ENCODE measurements at regions not wholly inside any gene's neighbourhood (a gene's known extent, or its start where the extent isn't known, plus 50 kb on each side); places are given as distances from the start of the nearest gene placed in this dataset.
"Not testable (repeated sequence)": the region's sequence is repeated elsewhere in the genome, so short reads cannot be mapped to it uniquely, and the experiment has no call there.

DNA sequence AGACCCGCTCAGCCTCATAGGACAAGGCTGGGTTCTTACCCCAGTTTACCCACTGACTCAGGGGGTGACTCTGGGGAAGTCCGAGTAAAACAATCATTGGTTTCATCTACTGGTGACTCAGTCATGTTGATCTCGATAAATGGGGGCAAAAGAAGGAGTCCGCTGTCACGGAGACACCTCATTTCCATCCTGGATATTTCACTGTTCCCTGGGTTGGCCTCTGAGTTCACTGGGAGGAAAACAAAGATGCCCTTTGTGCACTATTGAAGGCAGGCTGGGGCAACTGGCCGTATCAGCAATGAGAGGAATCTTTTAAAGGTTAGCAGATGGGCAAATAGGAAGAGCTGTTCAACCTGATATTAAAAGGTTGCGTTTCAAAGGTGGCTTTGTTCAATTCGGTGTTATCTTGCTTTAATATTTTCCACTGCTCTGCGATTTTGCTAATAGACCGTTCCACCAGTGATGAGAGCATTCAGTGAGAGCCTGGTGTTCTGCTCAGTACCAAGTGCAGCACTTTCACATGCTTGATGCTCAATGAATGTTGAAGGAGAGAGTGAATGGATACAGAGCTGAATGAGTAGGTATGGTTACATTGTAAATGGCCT lies 110.2 kb upstream of the EGFLAM start:
- DNase-seq, result no peak

DNA sequence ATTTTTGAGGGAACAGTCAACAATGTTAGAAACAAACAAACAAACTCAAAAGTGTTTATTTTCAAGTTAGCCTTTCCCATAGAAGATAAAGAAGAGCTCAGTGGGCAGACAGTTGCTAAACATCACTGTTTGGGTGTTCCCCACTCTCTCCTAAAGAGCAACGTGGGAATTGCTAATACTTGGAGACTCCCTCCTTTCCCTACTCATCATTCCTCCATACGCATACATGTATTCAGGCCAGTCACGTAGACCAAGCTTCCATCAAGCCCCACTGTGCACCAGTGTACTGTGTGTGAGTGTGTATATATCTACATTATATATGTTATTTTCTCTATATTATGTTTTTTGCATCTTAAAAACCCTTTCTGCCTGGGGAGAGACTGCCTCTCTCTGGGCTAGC lies 115.0 kb upstream of the EGFLAM start:
- no peak for DNase-seq

DNA sequence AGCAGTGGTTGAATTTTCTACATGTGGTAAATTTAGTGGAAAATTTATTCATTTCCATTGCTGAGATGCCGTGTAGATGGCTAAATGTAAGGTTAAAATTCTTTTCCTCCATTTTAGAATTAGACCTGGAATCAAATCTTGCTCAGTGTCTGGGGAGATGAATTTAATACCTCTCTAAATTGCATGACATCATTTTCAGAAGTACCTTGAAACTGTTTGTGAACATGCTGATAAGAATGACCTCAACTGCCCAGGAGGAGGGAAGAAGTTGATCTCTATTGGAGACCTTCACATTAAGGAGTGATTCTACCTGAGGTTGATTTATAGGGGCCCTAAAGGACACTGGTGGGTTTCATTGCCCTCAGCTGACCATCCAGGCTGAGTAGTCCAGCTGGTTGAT lies 116.7 kb upstream of the EGFLAM start:
- DNase-seq, result no peak

DNA sequence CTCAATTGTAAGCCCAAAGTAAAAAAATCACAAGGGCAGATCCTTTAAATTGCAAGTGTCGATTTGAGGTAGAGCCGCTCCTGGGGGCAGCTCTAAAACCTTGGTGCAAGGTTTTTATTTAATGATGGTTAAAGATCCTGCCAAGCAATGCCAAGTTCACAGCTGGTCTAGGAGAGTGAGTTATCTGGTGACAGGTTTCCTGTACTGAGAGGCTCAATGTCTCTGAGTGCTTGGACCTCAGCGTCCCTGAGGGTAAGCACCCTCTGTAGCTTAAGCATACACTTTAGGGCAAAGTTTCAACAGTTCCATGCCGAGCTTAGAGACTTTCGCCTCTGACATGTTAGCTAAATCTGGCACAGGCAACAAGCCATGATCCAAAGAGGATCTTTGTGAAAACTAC lies 119.8 kb upstream of the EGFLAM start:
- DNase-seq, result no peak

DNA sequence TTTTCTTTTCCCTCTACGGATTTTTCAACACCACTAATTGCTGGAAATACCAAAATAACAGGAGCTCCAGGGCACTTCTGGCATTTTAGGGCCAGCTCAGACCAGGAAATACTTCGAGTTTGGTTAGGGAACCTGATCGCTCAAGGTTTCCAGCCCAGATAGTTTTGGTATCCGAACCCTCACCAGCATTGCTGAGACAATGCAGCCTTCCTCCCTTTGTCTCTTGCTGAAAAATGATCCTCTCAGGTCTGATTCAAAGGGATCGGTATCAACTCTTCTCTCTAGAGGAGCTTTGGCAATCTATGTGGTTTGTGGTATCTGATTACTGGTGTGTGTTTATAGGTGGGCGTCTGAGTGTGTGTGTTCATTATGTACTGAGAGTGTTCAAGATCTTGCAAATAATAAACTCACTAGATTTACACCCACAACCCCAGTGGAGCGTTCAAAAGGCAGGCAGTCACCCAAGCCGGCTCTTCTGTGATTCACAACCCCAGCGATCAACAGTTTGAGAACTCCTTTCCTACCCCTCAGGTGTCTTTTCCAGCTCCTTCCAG lies 122.8 kb upstream of the EGFLAM start:
- no peak for DNase-seq

DNA sequence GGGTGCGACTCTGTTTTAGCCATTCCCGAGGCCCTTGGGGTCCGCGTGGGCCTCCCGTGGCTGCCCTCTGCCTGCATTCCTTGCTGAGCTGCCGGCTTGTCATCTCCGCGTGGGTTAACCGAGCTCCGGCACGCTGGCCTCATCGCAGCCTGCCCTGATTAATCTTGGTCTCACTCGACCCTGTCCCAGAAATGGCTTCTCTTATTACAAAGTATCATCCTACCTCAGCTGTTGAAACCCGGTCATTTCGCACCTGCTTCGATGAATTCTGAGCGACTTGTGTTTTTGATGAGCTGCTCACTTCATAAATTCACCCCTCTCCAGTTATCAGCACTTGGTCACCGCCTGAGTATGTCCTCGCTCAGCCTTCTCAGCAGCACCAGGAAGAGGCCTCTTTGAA lies 123.5 kb upstream of the EGFLAM start:
- DNase-seq, result no peak

DNA sequence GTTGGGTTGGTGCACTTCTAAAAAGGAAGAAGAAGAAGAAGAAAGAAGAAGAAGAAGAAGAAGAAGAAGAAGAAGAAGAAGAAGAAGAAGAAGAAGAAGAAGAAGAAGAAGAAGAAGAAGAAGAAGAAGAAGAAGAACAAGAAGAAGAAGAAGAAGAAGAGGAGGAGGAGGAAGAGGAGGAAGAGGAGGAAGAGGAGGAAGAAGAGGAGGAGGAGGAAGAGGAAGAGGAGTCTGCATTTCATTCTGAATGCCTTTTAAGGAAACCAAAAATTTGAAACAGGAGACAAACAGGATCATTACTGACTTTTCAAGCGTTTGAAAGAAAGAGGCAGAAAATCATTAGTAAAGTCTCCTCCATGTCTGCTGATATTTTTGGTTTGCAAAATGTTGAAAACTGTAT lies 124.1 kb upstream of the EGFLAM start:
- DNase-seq, result not testable (repeated sequence)

DNA sequence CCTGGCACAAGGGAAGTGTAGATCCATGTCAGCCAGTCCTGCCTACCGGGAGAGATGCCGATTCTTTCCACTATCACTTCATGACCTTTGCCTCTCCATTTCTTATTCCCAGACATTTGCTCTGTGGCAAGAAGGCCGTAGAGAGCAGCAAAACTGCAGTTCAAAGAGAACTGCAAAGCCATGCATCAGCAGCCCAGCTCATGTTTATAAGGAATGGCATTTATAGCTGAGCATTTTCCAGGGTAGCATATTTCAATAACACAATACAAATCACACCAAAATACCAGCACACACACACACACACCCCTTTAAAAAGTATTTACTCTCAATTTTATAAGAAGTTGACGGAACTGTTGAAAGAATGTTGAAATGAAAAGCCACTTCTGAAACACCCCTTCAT lies 126.7 kb upstream of the EGFLAM start:
- no peak for DNase-seq

DNA sequence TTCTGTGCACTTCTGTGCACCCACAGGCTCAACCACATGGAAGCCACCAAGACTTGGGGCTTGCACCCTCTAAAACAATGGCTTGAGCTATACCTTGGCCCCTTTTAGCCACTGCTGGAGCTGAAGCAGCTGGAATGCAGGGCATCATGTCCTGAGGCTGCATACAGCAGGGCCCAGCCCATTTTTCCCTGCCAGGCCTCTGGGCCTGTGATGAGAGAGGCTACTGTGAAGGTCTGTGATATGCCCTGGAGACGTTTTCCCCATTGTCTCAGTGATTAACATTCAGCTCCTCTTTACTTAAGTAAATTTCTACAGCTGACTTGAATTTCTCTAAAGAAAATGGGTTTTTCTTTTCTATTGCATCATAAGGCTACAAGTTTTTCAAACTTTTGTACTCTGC lies 134.0 kb upstream of the EGFLAM start:
- no peak for DNase-seq

DNA sequence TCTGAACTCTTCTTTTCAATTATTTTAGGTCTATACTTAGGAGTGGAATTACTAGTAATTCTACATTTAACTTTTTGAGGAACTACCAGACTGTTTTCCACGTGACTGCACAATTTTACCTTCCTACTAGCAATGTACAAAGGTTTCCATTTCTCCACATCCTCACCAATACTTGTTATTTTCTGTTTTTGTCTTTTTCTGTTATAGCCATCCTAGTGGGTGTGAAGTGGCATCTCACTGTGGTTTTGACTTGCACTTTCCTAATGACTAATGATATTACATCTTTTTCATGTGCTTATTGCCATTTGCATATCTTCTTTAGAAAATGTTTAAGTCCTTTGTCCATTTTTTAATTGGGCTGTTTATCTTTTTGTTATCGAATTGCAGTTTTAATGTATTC lies 136.9 kb upstream of the EGFLAM start:
- no peak for DNase-seq

DNA sequence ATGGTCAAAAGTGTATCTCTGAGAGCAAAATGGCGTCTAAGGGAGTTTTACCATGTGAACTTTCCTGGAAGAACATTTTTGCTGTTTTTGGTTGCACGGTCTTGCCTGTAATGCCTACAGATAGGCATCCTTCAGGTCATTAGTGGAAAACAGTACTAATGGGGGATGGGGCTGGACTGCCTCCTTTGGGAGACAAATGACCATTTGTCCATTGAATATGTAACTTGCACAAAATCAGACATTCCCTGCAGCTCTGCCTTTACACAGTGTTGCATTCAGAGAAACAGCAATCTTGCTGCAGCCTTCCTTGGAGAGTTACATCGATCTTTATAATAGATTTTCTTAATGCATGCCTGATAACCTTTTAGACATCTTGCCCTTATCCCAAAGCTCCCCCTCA lies 138.5 kb upstream of the EGFLAM start:
- no peak for DNase-seq

DNA sequence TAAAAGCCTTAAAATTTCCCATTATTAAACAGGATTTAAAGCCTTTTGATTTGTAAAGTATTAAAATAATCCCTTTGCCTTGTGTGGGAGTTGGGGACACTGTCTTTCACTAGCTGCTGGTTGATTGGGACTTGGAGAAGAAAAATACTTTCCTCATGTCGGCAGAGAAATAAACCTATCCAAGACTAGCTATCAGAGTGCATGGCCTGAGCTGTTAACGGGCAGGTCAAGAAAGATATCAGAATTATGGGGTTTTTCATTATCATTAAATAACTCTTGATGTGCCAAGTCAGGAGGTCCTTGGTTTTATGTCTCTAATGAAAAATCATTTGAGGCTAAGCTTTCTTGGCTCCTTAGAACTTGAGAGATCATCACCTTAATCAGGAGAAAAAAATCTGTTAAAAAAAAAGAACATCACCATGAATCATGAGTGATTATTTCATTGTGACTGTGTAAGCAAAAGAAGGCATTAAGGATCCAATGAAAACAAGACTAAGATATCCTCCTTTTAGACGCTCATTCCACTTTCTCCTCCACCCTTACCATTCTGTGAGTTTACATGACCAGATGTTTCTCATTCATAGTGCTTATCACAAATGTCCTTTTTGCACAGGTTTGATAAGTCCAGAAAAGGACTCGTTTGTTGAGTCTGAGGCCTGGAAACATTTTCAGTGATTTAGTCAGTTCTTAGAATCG lies 140.4 kb upstream of the EGFLAM start:
- DNase-seq, result no peak

DNA sequence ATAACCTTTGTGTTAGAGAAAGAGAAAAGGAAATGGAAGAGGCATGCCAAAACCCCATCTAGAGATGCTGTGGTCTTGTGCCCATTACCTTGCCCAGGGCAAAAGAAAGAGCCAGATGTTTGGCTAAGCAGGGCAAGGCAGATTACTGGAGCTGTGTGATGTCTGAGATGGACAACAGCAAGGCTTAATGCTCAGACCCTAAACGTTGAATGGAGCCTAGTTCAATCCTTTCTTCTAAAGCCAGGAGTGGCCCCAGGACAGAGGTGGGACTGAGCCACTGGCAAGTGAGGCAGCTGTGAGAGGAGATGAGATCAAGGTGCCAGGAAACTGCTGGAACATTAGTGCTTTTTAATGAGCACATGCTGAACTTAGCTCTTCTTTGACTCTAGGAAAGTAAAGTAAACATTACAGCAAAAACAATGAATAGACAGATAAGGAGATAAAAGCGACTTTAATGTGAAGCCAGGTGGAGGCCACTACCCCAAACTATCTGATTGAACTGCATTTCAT lies 143.0 kb upstream of the EGFLAM start:
- no peak for DNase-seq

DNA sequence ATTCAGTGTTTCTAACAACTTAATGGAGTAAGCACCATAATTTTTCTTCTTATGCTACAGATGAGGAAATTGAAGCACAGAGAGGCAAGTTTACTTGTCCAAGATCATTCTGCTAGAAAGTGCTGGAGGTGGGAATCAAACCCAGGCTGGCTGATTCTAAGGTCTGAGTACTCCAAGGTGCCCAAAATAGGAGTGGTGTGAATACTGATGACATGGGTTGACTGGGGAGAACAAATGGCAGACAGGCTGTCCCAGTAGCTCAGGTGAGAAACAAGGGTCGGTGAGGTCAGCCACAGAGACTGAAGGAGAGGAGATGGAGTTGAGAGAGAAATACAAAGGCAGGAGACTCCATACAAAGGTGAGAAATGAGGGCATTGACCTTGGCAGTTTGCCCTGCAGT lies 144.5 kb upstream of the EGFLAM start:
- DNase-seq, result no peak

DNA sequence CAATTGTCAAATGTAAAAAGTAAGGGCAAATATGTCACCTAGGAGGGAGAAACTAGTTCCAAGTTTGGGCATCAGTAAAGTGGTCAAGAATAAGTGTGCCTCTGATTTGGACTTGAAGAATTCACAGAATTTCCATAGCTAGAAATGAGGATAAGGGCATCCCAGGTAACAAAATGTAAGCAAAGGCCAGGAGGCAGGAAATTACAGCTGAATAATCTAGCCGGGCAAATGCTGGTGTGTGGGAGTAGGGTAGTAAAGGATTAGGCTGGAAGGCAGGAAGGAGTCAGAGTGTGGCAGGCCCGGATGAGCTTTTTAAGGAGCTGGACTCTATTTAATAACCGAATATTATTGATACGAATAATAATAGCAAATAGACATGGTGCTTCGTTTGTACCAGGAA lies 144.9 kb upstream of the EGFLAM start:
- DNase-seq, result no peak

DNA sequence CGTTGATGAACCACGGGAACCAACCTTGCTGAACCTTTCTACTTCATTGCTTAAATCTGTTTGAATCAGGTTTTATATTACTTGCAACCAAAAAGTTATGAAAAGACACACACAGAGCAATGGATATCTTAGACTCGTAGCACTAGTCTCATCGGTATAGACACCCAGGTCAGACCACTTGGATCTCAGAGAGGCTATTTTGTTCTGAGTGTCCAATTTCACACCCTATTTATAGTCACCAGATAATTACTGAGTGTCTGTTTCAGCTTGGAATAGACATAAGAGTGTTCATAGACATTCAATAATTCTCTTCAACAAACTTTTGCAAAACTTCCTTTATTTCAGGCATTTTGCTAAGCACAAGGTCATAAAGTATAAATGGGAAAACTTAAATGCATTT lies 145.4 kb upstream of the EGFLAM start:
- DNase-seq, result no peak

DNA sequence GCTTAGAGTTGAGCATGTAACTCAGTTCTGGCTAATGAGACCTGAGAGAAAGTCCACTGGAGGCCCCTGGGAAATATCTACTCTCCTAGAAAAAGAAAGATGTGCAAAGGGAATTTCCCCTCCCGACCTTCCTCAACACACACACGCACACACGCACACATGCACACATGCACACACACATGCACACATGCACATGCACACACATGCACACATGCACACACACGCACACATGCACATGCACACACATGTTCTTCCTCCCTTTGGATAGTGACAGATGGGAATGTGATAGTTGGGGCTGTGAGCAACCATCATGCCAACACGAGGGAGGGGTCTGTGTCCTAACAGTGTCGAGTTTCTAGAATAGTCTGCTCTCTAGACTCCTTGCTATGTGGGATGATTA lies 148.2 kb upstream of the EGFLAM start:
- no peak for DNase-seq

DNA sequence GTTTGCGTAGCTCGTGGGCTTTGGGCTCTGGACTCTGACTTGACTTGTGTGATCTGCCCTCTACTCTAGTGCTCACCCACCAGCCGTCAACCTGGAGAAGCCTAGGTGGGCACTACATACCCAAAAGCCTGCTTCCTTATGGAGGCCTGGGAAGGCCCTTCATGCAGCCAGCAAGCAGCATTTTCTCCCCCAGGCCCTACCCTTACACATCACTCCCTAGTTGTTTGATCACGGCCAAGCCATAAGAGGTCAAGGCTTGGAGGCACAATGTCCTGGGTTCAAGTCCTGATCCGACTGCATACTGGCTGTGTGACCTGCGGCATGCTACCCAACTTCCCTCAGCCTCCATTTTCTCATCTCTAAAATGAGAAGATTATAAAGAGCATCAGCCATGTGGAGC lies 151.3 kb upstream of the EGFLAM start:
- no peak for DNase-seq

DNA sequence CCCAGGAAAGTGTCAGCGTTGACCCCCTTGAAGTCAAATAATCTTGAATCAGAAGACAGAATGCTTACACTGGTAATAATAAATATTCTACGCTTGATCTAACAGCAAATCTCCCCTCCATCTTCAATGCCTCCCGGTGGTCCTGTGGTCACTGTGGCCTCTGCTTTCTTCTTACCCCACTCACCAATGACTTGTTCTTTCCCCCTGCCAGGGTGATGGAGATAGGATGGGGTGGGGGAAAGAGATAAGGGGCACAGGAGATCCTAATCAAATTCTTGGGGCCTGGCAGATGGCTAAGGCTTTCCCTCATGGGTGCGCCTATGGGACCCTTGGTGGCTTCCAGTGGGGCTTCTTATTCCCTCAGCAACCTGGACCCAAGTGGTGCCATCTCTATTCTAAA lies 152.6 kb upstream of the EGFLAM start:
- DNase-seq, result no peak

DNA sequence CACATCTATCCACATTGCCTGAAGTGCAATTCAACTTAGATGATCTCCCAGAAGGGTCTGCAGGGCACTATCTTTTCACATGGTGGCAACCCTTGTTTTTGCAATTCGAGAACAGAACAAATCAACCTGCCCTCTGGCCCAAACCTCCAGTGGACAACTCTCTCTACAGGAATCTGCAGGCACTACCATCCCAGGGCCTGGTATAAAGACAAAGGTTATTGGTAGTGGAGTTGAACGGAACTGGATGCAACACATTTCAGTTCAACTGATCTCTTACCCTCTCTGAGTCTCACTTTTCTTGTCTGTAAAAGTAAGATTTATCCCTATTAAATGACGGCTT lies 153.2 kb upstream of the EGFLAM start:
- DNase-seq, result no peak

DNA sequence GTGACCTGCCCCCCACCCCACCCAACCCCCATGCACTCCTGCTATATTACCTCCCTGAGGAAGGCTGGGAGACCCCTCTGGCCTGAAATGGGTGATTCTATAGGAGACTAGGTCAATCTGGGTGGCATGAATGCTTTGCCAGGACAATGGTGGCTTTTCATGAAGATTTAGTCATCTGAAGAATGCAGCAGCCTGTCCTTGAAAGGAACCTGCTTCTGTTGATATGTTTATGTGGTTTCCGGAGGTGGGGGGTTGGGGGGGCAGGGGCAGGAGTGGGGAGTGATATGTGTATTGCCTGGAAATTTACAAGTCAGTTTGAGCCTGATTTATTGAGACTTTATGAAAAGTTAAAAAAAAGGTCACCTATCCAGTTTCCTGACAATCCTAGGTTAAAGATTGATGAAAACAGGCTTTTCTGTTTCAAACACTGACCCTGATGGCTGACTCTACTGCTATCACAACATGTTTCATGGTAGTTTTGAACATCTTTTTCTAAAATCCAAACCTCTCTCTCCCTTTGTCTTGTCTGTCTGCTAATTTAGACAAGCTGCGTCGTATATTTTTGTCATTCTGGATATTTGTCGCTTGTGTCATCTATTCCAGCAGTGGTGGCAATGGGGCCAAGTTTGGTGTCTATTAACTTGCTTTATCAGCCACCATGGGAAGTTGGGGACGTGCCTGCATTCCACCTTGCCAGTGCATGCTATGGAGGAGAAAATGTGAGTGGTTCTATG lies 153.7 kb upstream of the EGFLAM start:
- no peak for DNase-seq

DNA sequence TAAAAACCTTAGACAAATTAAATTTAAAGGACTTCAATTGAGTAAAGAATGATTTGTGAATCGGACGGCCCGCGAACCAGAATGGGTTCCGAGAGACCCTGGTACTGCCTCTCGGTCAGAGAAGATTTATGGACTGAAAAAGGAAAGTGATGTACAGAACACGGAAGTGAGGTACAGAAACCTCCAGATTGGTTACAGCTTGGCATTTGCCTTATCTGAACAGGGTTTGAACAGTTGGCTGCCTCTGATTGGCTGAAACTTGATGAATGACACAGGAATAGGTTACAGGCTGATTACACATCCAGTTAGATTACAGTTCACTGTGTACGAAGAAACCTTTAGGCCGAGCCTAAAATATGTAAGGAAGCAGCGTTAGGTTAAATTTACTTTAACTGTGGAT lies 156.5 kb upstream of the EGFLAM start:
- no peak for DNase-seq

DNA sequence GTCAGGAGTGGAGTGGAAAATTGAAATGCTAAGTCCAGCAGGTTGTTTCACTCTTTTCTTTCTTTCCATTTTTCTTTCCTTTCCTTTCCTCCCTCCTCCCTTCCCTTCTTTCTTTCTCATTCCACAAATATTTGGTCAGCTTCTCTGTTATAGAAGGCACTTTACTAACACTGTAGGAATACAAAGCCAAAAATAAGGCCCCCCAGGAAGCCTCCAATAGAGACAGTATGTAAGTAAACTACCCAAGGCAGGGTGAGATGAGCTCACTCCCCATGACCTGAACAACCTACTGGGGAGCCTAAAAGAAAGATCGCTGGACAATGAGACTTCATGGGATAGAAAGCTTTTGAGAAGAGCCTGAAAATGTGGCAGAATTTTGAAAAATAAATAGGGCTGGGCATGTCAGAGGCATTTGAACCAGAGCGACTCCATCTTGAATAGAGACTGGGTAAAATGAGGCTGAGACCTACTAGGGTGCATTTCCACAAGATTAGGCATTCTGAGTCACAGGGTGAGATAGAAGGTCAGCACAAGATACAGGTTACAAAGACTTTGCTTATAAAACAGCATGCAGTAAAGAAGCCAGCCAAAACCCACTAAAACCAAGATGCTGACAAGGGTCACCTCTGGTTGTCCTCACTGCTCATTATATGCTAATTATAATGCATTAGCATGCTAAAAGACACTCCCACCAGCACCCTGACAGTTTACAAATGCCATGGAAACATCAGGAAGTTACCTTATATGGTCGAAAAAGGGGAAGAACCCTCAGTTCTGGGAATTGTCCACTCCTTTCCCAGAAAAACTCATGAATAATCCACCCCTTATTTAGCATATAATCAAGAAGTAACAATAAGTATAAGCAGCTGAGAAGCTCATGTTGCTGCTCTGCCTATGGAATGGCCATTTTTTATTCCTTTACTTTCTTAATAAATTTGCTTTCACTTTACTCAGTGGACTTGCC lies 158.9 kb upstream of the EGFLAM start:
- DNase-seq, result no peak
